NCI-H187 treated with DMSO at 0.1 percent for 48 hours (cell line): ENCODE measurements at regions not wholly inside any gene's neighbourhood (a gene's known extent, or its start where the extent isn't known, plus 50 kb on each side); places are given as distances from the start of the nearest gene placed in this dataset.

ENCODE experiments used
- DNase-seq: peaks from one replicate; lab custom pipeline; 2025; lab: John Stamatoyannopoulos, UW

- no peak for DNase-seq
Measured at GRCh38 chr5:93057311-93057710, 523.7 kb downstream of the NR2F1-AS1 start.

- DNase-seq = no peak
Measured at GRCh38 chr5:93055971-93056370, 525.0 kb downstream of the NR2F1-AS1 start.

DNA sequence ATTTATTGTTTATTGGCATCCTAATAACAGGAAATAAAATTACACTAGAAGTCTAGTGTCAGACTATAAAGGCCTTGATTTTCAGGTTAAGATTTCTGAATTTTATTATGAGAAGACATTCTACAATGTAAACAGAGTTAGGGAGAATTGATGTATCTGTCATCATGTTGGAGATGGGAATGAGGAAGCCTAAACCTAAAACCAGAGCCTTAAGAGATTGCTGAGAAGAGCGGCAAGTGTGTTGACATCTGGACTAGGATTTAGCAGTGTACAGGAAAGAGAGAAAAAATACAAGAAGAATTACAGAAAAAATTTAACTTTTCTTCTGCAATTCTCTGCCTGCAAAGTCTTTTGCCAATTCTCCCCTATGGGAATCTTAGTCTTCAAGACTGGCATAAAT lies 525.5 kb downstream of the NR2F1-AS1 start:
- no peak for DNase-seq

DNA sequence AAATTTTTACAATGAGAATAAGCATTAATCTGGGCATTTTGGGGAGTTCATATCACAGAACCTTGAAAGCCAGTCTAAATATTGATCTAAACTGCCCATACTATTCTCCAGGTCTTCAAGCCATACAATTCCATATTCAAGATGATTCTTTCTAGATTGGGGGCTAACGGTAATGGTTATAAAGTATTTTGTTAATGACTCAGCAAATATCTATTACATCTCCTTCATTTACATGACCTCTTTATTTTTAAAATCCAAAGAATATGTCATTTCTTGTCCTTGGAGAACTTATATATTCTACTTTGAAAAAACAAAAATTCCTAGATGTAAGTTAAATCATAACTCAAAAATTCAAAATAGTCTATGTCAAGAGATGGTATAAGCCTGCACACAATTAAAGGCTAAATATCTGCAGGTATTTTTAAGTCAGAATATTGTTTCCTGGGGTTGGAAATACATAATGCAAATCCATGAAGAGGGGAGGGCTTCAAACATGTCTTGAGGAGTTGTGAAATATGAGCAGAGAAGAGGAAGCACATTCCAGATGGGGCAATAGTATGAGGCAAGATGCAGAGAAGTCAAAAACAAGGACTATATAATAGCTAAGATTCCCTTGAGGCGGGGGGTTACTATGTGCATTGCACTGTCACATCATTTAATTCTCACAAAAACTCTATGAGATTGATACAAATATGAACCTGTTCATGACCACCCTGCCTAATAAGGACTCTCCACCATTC lies 526.4 kb downstream of the NR2F1-AS1 start:
- DNase-seq = no peak

GRCh38 chr5:93053825-93054224 lies 527.2 kb downstream of the NR2F1-AS1 start:
- no peak for DNase-seq

DNA sequence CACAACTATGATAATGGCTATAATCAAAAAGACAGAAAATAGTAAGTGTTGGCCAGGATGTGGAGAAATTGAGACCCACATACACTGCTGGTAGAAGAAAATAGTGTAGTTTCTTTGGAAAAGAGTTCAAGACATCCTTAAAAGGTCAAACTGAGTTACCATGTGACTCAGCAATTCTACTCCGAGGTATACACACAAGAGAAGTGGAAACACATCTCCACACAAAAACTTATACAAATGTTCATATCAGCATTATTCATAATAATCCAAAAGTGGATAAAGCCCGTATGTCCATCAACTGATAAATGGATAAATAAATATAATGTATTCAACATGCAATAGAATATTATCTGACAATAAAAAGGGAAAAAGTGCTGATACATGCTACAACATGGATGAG lies 532.2 kb downstream of the NR2F1-AS1 start:
- no peak for DNase-seq

DNA sequence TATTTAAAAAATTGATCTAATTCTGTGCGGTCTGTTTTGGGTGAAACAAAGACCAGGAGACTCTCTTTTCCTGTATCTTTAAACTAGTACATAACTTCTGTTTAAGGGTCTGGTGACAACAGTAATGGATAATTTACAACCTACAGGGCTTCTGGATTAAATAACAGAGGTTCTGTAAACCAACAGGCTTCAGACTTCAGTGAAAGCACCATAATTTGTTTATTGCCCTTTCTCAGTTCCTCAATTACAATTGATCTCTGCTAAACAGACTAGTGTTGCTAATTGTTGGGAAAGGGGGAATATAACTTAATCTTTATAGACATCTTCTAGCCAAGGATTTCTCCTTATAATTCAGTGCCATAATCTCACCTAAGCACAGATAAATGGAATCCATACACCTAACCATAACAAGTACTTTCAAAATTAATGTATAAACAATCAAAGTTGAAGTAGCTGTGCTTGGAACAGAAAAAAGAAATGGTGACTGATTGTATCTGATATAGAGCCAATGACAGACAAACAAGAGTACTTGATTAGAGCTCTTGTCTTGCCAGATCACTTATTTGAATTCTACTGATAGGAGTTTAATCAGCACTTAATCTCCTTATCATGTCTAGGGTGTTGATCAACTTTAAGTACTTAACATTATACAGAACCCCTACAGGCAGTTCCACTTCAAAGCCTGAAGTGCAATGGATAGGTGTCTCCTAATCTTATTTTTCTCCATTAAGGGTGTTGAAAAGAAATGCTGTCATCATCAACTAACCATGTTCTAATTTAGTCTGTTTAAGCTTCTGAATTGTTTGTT lies 536.0 kb downstream of the NR2F1-AS1 start:
- no peak for DNase-seq

DNA sequence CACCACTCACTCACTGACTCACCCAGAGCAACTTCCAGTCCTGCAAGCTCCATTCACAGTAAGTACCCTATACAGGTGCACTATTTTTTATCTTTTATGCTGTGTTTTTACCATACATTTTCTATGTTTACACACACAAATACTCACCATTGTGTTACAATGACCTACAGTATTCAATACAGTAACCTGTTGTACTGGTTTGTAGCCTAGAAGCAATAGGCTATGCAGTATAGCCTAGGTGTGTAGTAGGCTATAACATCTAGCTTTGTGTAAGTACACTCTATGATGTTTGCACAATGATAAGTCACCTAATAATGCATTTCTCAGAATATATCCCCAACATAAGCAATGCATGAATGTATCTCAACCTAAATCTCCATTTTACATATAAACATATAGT lies 541.1 kb downstream of the NR2F1-AS1 start:
- no peak for DNase-seq

GRCh38 chr5:93034621-93035590 lies 546.1 kb downstream of the NR2F1-AS1 start:
- DNase-seq = no peak

GRCh38 chr5:93022796-93023447 lies 558.1 kb downstream of the NR2F1-AS1 start:
- no peak for DNase-seq

- DNase-seq = no peak
Measured at GRCh38 chr5:93022211-93022610, 558.8 kb downstream of the NR2F1-AS1 start.

- no peak for DNase-seq
Measured at GRCh38 chr5:93019896-93020295, 561.1 kb downstream of the NR2F1-AS1 start.

GRCh38 chr5:93018461-93018860 lies 562.6 kb downstream of the NR2F1-AS1 start:
- no peak for DNase-seq

- DNase-seq = no peak
Measured at GRCh38 chr5:93017849-93018248, 563.2 kb downstream of the NR2F1-AS1 start.

- DNase-seq = no peak
Measured at GRCh38 chr5:93017376-93017775, 563.6 kb downstream of the NR2F1-AS1 start.

DNA sequence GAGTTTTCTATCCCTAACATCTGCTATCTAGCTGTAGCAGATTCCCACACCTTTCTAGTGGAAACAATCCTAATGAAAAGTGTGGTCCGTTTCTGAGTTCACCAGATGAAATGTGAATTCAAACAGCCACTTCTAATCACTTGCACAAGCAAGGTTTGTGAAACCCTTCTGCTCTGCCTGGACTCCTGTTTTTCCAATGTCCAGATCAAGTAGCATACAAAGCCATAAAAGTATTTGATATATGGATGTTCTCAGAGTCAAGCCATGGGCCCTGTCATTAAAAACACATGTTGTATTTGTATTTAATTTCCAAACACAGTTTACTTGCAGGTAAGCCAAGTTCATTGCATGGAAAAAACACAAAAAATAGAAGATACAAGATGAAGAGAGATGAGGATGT lies 570.4 kb downstream of the NR2F1-AS1 start:
- no peak for DNase-seq

DNA sequence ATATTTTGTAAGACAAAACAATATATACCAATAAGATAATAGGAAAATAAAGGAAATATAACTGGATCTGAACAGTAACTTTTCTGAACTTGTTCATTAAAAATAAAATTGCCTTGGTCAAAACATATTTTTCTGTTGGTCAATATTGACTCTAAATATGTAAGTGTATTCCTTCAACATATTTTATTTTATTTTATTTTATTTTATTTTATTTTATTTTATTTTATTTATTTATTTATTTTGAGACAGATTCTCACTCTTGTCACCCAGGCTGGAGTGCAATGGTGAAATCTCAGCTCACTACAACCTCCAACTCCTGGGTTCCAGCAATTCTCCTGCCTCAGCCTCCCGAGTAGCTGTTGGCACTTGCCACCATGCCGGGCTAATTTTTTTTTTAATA lies 571.0 kb downstream of the NR2F1-AS1 start:
- DNase-seq = no peak

GRCh38 chr5:93008502-93009207 lies 572.4 kb downstream of the NR2F1-AS1 start:
- DNase-seq = no peak

DNA sequence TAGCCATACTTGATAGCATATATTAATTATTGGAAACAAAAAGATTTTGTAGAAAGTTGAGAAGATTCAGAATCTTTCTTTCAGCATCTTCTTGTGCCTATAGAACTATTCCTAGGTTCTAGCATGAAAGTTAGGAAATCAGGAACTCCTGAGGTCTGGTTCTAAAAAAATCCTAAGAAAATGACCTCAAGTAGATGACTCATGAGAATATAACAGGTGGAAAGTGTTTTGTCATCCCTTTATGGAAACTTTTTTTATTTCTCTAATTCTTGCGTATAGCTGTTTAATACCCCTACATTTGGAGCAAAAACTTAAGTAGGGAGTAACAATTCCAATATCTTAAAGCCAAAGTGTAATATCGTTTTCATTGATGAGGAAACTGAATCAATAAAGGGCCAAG lies 574.1 kb downstream of the NR2F1-AS1 start:
- DNase-seq = no peak

DNA sequence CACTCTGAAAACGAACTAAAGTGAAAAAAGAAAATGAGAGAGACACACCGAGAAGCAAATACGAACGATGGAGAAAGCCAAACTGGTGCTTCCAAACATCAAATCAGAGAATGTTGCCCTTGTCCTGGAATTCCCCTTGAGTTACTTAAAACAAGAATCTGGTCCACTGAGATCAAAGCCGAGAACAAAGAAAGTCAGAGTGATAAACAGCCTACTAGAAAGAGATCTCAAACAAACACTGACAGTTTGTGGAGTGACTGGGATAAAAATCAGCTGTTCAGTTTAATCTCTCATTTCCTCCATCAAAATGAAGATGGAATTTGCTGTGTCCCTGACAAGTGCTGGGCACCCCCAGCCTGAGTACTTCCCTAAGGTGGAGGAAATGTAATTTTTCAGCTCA lies 582.6 kb downstream of the NR2F1-AS1 start:
- no peak for DNase-seq

- no peak for DNase-seq
Measured at GRCh38 chr5:92994392-92994791, 586.6 kb downstream of the NR2F1-AS1 start.
